ENCODE measurements at regions not wholly inside any gene's neighbourhood (a gene's known extent, or its start where the extent isn't known, plus 50 kb on each side); places are given as distances from the start of the nearest gene placed in this dataset.

DNA sequence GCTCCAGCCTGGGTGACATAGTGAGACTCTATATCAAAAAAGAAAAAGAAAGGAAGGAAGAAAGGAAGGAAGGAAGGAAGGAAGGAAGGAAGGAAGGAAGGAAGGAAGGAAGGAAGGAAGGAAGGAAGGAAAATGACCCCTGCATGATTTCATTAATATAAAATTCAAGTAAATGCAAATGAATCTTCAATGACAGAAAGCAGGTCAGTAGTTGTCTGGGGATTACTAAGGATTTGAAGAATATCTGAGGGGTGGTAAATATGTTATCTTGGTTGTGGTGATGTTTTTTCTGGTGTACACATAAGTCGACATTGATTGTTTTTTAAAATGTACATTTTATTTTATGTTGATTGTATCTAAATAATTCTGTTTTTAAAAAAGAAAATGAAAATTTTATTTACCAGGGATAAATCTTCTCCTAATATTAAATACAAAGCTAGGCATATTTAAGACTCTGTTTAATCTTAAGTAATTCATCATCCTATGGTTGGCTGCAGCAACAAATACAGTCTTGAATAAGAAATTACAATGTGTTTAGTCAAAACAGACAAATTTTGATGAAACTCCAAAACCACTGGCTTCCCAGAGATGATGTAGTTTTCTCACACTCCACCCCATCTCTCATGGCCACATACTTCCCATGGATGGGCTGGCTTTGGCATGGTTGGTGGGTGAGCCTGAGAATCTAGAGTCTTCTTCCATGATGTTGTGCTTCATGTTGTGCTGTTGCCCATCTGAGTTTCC, 314.7 kb upstream of the REG3G start:
- no peak overlapping the region for H3K27ac Mint-ChIP-seq
- no peak for TF ChIP-seq CTCF (IDR thresholded peaks at IDR 0.05; ENCODE audit: unreplicated experiment in 3 of 3)
- no peaks in the 10 kb centered on the region for H3K36me3 Mint-ChIP-seq (ENCODE audit: low read depth)
- no peaks in the 10 kb centered on the region for H3K4me1 Mint-ChIP-seq
- H3K4me3 Mint-ChIP-seq: no peak overlapping the region
- H3K27me3 Mint-ChIP-seq (ENCODE audit: low read depth): no peaks in the 10 kb centered on the region
- H3K9me3 Mint-ChIP-seq: no peaks in the 10 kb centered on the region

DNA sequence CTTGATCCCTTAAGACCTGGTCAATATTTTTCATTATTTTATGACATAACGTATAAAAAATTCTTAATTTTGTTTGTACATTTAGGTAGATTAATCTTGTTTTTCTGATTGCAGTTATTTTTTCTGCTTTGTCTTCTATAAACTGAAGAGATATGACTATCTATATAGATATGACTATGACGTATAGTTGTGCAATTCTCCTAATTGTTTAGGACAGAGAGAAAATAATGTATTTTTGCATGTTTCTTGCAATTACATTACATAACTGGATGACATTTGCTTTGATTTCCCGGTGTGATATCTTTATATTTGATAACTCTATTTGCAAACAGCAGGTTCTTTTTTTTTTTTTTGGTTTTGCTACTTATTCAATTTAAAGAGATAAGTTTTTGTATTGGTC, 310.2 kb upstream of the REG3G start:
- Mint-ChIP-seq H3K4me3 (no peak overlapping the region), H3K27ac (no peak overlapping the region), H3K36me3 (ENCODE audit: low read depth) (no peaks in the 10 kb centered on the region), H3K27me3 (ENCODE audit: low read depth) (no peaks in the 10 kb centered on the region), H3K9me3 (no peaks in the 10 kb centered on the region), H3K4me1 (no peaks in the 10 kb centered on the region)
- no peak for TF ChIP-seq CTCF (IDR thresholded peaks at IDR 0.05; ENCODE audit: unreplicated experiment in 3 of 3)

GRCh38 chr2:78718024-78718423, 307.5 kb upstream of the REG3G start:
- Mint-ChIP-seq H3K4me1 (no peaks in the 10 kb centered on the region), H3K36me3 (ENCODE audit: low read depth) (no peaks in the 10 kb centered on the region), H3K9me3 (no peaks in the 10 kb centered on the region), H3K27me3 (ENCODE audit: low read depth) (no peaks in the 10 kb centered on the region), H3K27ac (no peak overlapping the region), H3K4me3 (no peak overlapping the region)
- TF ChIP-seq CTCF (IDR thresholded peaks at IDR 0.05; ENCODE audit: unreplicated experiment in 3 of 3): no peak

DNA sequence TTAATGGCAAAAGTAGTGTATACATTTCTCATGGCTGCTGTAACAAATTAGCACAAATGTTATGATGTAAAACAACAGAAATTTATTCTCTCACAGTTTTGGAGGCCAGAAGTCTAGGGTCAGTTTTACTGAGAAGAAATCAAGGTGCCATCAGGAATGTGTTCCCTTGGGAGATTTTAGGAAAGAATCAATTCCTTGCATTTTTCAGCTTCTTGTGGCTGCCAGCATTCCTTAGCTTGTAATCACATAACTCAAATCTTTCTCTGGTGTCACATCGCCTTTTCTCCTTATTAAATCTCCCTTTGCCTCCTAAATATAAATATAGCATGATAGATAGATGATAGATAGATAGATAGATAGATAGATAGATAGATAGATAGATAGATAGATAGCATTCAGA, 307.0 kb upstream of the REG3G start:
- no peaks in the 10 kb centered on the region for H3K9me3 Mint-ChIP-seq
- no peaks in the 10 kb centered on the region for H3K4me1 Mint-ChIP-seq
- H3K27me3 Mint-ChIP-seq (ENCODE audit: low read depth): no peaks in the 10 kb centered on the region
- no peaks in the 10 kb centered on the region for H3K36me3 Mint-ChIP-seq (ENCODE audit: low read depth)
- H3K4me3 Mint-ChIP-seq: no peak overlapping the region
- no peak overlapping the region for H3K27ac Mint-ChIP-seq
- TF ChIP-seq CTCF (IDR thresholded peaks at IDR 0.05; ENCODE audit: unreplicated experiment in 3 of 3): no peak

DNA sequence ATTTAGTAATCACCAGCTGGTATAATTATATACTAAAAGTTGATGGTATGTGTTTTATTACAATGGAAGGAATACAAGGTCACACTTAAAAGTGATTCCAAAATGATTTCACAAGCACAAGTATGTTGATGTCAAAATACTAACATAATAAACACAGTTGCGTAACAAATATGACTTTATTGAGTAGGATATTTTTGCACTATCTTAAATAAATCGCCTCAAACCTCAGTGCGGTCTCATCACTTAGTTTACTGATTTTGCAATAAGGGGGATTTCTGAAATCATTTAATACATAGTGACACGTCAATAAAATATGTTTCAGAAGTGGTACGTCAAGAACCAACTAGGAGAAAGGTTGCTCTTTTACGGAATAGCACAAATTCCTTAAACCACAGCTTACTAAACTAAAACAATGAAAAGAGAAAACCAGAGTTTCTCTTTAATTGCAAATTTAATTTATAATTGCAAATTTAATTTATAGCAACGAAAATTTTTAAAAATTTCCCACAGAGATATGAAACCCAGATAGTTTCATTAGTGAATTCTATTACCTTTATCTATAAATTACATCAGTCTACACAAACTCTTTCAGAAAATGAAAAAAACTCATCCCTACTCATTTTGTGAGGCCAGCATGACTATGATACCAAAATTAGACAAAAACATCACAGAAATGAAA, 304.0 kb upstream of the REG3G start:
- Mint-ChIP-seq H3K27ac (no peak overlapping the region), H3K4me3 (no peak overlapping the region), H3K9me3 (no peaks in the 10 kb centered on the region), H3K36me3 (ENCODE audit: low read depth) (no peaks in the 10 kb centered on the region), H3K27me3 (ENCODE audit: low read depth) (no peaks in the 10 kb centered on the region), H3K4me1 (no peaks in the 10 kb centered on the region)
- TF ChIP-seq CTCF (IDR thresholded peaks at IDR 0.05; ENCODE audit: unreplicated experiment in 3 of 3): no peak

GRCh38 chr2:78734221-78734620, 291.3 kb upstream of the REG3G start:
- no peak for TF ChIP-seq CTCF (IDR thresholded peaks at IDR 0.05; ENCODE audit: unreplicated experiment in 3 of 3)
- no peaks in the 10 kb centered on the region for H3K27me3 Mint-ChIP-seq (ENCODE audit: low read depth)
- H3K36me3 Mint-ChIP-seq (ENCODE audit: low read depth): no peaks in the 10 kb centered on the region
- H3K4me3 Mint-ChIP-seq: no peak overlapping the region
- H3K9me3 Mint-ChIP-seq: no peaks in the 10 kb centered on the region
- H3K4me1 Mint-ChIP-seq: peaks cover 12% of the 10 kb centered on the region
- no peak overlapping the region for H3K27ac Mint-ChIP-seq

All from nephron (organoid).